GM12878 (cell line): ENCODE measurements at regions not wholly inside any gene's neighbourhood (a gene's known extent, or its start where the extent isn't known, plus 50 kb on each side); places are given as distances from the start of the nearest gene placed in this dataset.

ENCODE experiments used
- ATAC-seq: fragments of 200-7000 bp; cut with Tn5 transposase; 3 replicates; pipeline ENCODE4 v1.9.1; 2020; ENCODE audit warnings: mild to moderate bottlenecking, moderate library complexity
- BruUV-seq: library from RNA; stranded (reverse); fragments of 400-500 nt; replicated peaks from 2 replicates; lab custom pipeline; 2021; lab: Mats Ljungman, UMichigan
- CTCF ChIA-PET: fragments of 300-600 bp; sonication (Branson Sonifier 250); formaldehyde crosslinking; extraction: SDS; loops from one replicate; lab custom pipeline; 2021; ENCODE audit warnings: inconsistent platforms; lab: Yijun Ruan, JAX
- POLR2A ChIA-PET: fragments of 350-600 bp; formaldehyde crosslinking; extraction: SDS; loops from one replicate; lab custom pipeline; 2021; ENCODE audit warnings: inconsistent platforms; lab: Charles Lee
- RAD21 ChIA-PET: fragments of 300-600 bp; sonication (Branson Sonifier 250); formaldehyde crosslinking; loops from one replicate; lab custom pipeline; 2023; ENCODE audit warnings: antibody characterized with exemption; ENCODE audit not compliant: unreplicated experiment; lab: Charles Lee
- SMC1A ChIA-PET: fragments of 300-600 bp; sonication (Branson Sonifier 250); formaldehyde crosslinking; loops from one replicate; lab custom pipeline; 2023; ENCODE audit not compliant: unreplicated experiment, uncharacterized antibody; lab: Charles Lee
- DNase-seq: peaks from one replicate; pipeline ENCODE4 v3.0.0-alpha.2; 2011; ENCODE audit warnings: low read depth, low spot score
- FAIRE-seq: peaks from 3 replicates; lab custom pipeline; 2011; peaks lifted over from hg19 to GRCh38; lab: Jason Lieb, UNC
- H2AFZ ChIP-seq: 2 replicates; pipeline ENCODE4 v1.6.0; 2011; ENCODE audit warnings: low read depth, low read length, control low read depth; ENCODE audit not compliant: control insufficient read depth
- H3K27ac ChIP-seq: 2 replicates; pipeline ENCODE4 v1.5.1; 2011; ENCODE audit warnings: control low read depth; ENCODE audit not compliant: control insufficient read depth, insufficient read depth
- H3K27me3 ChIP-seq, 2 experiments: replicated peaks in 1 of 2; 2 replicates each; pipeline versions ENCODE4 v1.6.0 to v1.6.1; 2011; ENCODE audit warnings: low read length in 1 of 2; ENCODE audit not compliant: control insufficient read depth in 2 of 2, insufficient read depth in 2 of 2
- H3K36me3 ChIP-seq, 2 experiments: 2 replicates each; pipeline ENCODE4 v1.5.1; 2011; ENCODE audit warnings: low read length in 1 of 2; ENCODE audit not compliant: control insufficient read depth in 2 of 2, insufficient read depth in 2 of 2
- H3K4me1 ChIP-seq: 2 replicates; pipeline ENCODE4 v1.6.1; 2011; ENCODE audit warnings: mild to moderate bottlenecking, low read length, moderate library complexity, mixed read lengths; ENCODE audit not compliant: control insufficient read depth, insufficient read depth
- H3K4me2 ChIP-seq: 2 replicates; pipeline ENCODE4 v1.6.0; 2011; ENCODE audit warnings: control low read depth; ENCODE audit not compliant: control insufficient read depth, insufficient read depth
- H3K4me3 ChIP-seq: fragments of 200-600 bp; sonication (generic); 2 replicates; pipeline ENCODE4 v1.5.1; 2016
- H3K79me2 ChIP-seq: 2 replicates; pipeline ENCODE4 v1.6.0; 2011; ENCODE audit warnings: low read length; ENCODE audit not compliant: control insufficient read depth, insufficient read depth
- H3K9ac ChIP-seq: 2 replicates; pipeline ENCODE4 v1.8.0; 2011; ENCODE audit warnings: low read length, control low read depth, mixed read lengths; ENCODE audit not compliant: control insufficient read depth, insufficient read depth
- H3K9me3 ChIP-seq: replicated peaks from 3 replicates; pipeline ENCODE4 v1.5.1; 2011; ENCODE audit warnings: mild to moderate bottlenecking, low read length; ENCODE audit not compliant: control insufficient read depth, insufficient read depth
- H4K20me1 ChIP-seq: 2 replicates; pipeline ENCODE4 v1.6.0; 2011; ENCODE audit not compliant: control insufficient read depth, insufficient read depth
- CHD4 ChIP-seq: fragments of 200-600 bp; sonication (generic); IDR thresholded peaks from 2 replicates; pipeline ENCODE4 v1.6.1; 2016; ENCODE audit warnings: mild to moderate bottlenecking
- CREB1 ChIP-seq: IDR thresholded peaks from 2 replicates; pipeline ENCODE4 v1.6.1; 2012; ENCODE audit warnings: low read depth, mild to moderate bottlenecking, inconsistent platforms
- E4F1 ChIP-seq: fragments of 450-650 bp; IDR thresholded peaks from 2 replicates; pipeline ENCODE4 v1.6.1; 2018; ENCODE audit warnings: borderline replicate concordance, mild to moderate bottlenecking; ENCODE audit not compliant: partially characterized antibody
- EGR1 ChIP-seq, 2 experiments: IDR thresholded peaks; 1 replicate in 1 of 2; 2 replicates in 1 of 2; pipeline ENCODE4 v1.6.1; 2011 to 2012; ENCODE audit warnings: low read depth in 2 of 2, low read length in 2 of 2, borderline replicate concordance in 1 of 2, mild to moderate bottlenecking in 1 of 2, moderate library complexity in 1 of 2
- HDAC2 ChIP-seq: fragments of 200-600 bp; sonication (generic); IDR thresholded peaks from 2 replicates; pipeline ENCODE4 v1.6.1; 2017
- JUNB ChIP-seq: IDR thresholded peaks from 2 replicates; pipeline ENCODE4 v1.6.1; 2016; ENCODE audit warnings: antibody characterized with exemption, mild to moderate bottlenecking
- RELA ChIP-seq: fragments of 450-650 bp; IDR thresholded peaks from 2 replicates; pipeline ENCODE4 v1.8.0; 2014; ENCODE audit warnings: borderline replicate concordance; ENCODE audit not compliant: partially characterized antibody
- SP1 ChIP-seq: IDR thresholded peaks from one replicate; pipeline ENCODE4 v1.6.1; 2011; ENCODE audit warnings: low read depth, low read length
- SRF ChIP-seq, 2 experiments: IDR thresholded peaks; 2 replicates each; pipeline ENCODE4 v1.6.1; 2011; ENCODE audit warnings: low read depth in 2 of 2, low read length in 2 of 2, mild to moderate bottlenecking in 1 of 2, moderate library complexity in 1 of 2
- ZNF217 ChIP-seq: fragments of 450-650 bp; IDR thresholded peaks from 2 replicates; pipeline ENCODE4 v1.6.1; 2017; ENCODE audit warnings: antibody characterized with exemption, mild to moderate bottlenecking
- ZNF622 ChIP-seq: fragments of 450-650 bp; IDR thresholded peaks from 2 replicates; pipeline ENCODE4 v1.6.1; 2017; ENCODE audit warnings: mild to moderate bottlenecking, inconsistent platforms
- ZNF687 ChIP-seq: fragments of 450-650 bp; IDR thresholded peaks from 2 replicates; pipeline ENCODE4 v1.6.1; 2017; ENCODE audit warnings: mild to moderate bottlenecking, moderate library complexity
- WGBS: methylation state at CpG from one replicate; pipeline ENCODE4 v1.1.6; 2016; ENCODE audit warnings: low lambda C conversion rate; ENCODE audit not compliant: insufficient replicate concordance, insufficient coverage; ENCODE audit errors: missing lambda C conversion rate; 5-methylcytosine and 5-hydroxymethylcytosine counted together
- in situ Hi-C: fragments of 300-500 bp; cut with MboI; formaldehyde crosslinking; loops from 9 replicates; pipeline ENCODE4 v1.14.3; 2018; ENCODE audit warnings: mixed read lengths
- intact Hi-C: fragments of 100-400 bp; cut with micrococcal nuclease; formaldehyde crosslinking; loops from one replicate; pipeline ENCODE4 v1.14.2; 2022; ENCODE audit not compliant: unreplicated experiment
- TF ChIP-seq, protein P1 (sequence below): fragments of 450-650 bp; conservative IDR thresholded peaks from 2 replicates; pipeline ENCODE4 v1.6.1; 2017; ENCODE audit warnings: mild to moderate bottlenecking, moderate library complexity

GRCh38 chr9:99457981-99458380 is 235.9 kb downstream of the SEC61B start (continued):
- TF ChIP-seq ZNF217 (no peak), RELA (no peak), JUNB (no peak), CREB1 (no peak), ZNF687 (no peak), EGR1 (IDR thresholded peaks at IDR 0.05; ENCODE audit: borderline replicate concordance in 1 of 2, low read depth in 2 of 2, low read length in 2 of 2) (no peak)

DNA sequence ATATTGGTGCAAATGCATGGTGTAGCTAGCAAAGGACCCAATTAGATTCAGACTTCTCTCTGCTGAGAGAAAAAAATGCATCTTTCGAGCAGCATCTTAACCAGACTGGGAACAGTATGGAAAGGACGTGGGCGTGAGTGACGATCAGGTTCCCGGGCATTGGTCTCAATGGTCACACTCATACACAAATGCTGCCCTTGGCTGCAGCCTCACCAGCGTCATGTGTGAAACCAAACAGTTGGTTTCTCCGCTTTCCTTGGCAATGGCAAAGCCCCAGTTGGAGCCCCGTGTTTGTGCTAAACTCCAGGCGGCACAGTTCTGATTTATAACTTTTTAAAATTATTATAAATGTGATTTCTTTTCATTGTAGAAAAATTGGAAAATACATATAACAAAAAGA is 237.8 kb downstream of the SEC61B start:
- FAIRE-seq (no peak), DNase-seq (no peak), ATAC-seq (no peak)
- Histone ChIP-seq H3K27ac (no peak overlapping the region), H3K9ac (no peak overlapping the region), H4K20me1 (no peaks in the 10 kb centered on the region), H3K4me2 (no peak overlapping the region), H3K4me1 (no peaks in the 10 kb centered on the region), H3K4me3 (no peak overlapping the region), H3K79me2 (no peaks in the 10 kb centered on the region), H3K9me3 (no peaks in the 10 kb centered on the region), H2AFZ (no peak overlapping the region), H3K36me3 (no peaks in the 10 kb centered on the region), H3K27me3 (no peaks in the 10 kb centered on the region)
- SMC1A ChIA-PET = no interaction called here
- RAD21 ChIA-PET = no interaction called here
- no TSS peak for BruUV-seq
- intact Hi-C loops = no loop called here
- CTCF ChIA-PET = interaction anchor here (1.1 kb wide), 1 partner anchor 70 kb away, joined by 3 read pairs; no protein-coding TSS in a partner anchor
- WGBS = 61% methylated on average over 9 of the region's 9 CpGs
- POLR2A ChIA-PET = no interaction called here
- TF ChIP-seq E4F1 = no peak
- no peak for TF ChIP-seq CHD4
- TF ChIP-seq SRF (IDR thresholded peaks at IDR 0.05; ENCODE audit: low read depth in 2 of 2, low read length in 2 of 2) = no peak
- no peak for TF ChIP-seq SP1
- no peak for TF ChIP-seq ZNF622
- no peak for TF ChIP-seq HDAC2
- TF ChIP-seq, protein P1, sequence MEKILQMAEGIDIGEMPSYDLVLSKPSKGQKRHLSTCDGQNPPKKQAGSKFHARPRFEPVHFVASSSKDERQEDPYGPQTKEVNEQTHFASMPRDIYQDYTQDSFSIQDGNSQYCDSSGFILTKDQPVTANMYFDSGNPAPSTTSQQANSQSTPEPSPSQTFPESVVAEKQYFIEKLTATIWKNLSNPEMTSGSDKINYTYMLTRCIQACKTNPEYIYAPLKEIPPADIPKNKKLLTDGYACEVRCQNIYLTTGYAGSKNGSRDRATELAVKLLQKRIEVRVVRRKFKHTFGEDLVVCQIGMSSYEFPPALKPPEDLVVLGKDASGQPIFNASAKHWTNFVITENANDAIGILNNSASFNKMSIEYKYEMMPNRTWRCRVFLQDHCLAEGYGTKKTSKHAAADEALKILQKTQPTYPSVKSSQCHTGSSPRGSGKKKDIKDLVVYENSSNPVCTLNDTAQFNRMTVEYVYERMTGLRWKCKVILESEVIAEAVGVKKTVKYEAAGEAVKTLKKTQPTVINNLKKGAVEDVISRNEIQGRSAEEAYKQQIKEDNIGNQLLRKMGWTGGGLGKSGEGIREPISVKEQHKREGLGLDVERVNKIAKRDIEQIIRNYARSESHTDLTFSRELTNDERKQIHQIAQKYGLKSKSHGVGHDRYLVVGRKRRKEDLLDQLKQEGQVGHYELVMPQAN = no peak
- in situ Hi-C loops = no loop called here
